Activated T-helper 17 cell treated with anti-CD3 and anti-CD28 coated beads, Interleukin-2, amount 50 U/mL, for 72 hours (primary cell): ENCODE measurements at regions not wholly inside any gene's neighbourhood (a gene's known extent, or its start where the extent isn't known, plus 50 kb on each side); places are given as distances from the start of the nearest gene placed in this dataset.
A peak's percentile ranks its signal among the peaks of the same experiment; 100 is the strongest.

Source experiments
- ATAC-seq: fragments of 150-1000 bp; cut with Tn5 transposase; replicated peaks from 2 replicates; pipeline ENCODE4 v1.10.0; 2021; ENCODE audit warnings: mild to moderate bottlenecking, moderate library complexity
- H3K27ac Mint-ChIP-seq: one replicate; pipeline ENCODE4 v1.8.0; 2022; ENCODE audit warnings: mixed read lengths
- H3K27me3 Mint-ChIP-seq: one replicate; pipeline ENCODE4 v1.8.0; 2022; ENCODE audit warnings: mixed read lengths
- H3K36me3 Mint-ChIP-seq: one replicate; pipeline ENCODE4 v1.8.0; 2022; ENCODE audit warnings: low read depth, mild to moderate bottlenecking, mixed read lengths
- H3K4me1 Mint-ChIP-seq: one replicate; pipeline ENCODE4 v1.8.0; 2022; ENCODE audit warnings: mixed read lengths
- H3K4me3 Mint-ChIP-seq: one replicate; pipeline ENCODE4 v1.8.0; 2022; ENCODE audit warnings: mild to moderate bottlenecking, mixed read lengths
- H3K9me3 Mint-ChIP-seq: one replicate; pipeline ENCODE4 v1.8.0; 2022; ENCODE audit warnings: mixed read lengths

GRCh38 chr6:40891686-40892085 is 147.3 kb downstream of the UNC5CL start:
- no peaks in the 10 kb centered on the region for H3K4me1 Mint-ChIP-seq
- no peak overlapping the region for H3K4me3 Mint-ChIP-seq
- H3K27me3 Mint-ChIP-seq: peaks cover 3% of the 10 kb centered on the region
- H3K36me3 Mint-ChIP-seq: no peaks in the 10 kb centered on the region
- no peak for ATAC-seq
- H3K9me3 Mint-ChIP-seq: no peaks in the 10 kb centered on the region
- H3K27ac Mint-ChIP-seq: no peak overlapping the region

- no peaks in the 10 kb centered on the region for H3K4me1 Mint-ChIP-seq
- H3K36me3 Mint-ChIP-seq: no peaks in the 10 kb centered on the region
- H3K9me3 Mint-ChIP-seq: no peaks in the 10 kb centered on the region
- no peak overlapping the region for H3K27ac Mint-ChIP-seq
- no peak overlapping the region for H3K4me3 Mint-ChIP-seq
- peaks cover 8% of the 10 kb centered on the region for H3K27me3 Mint-ChIP-seq
- no peak for ATAC-seq
Observed at GRCh38 chr6:40891131-40891530, 147.9 kb downstream of the UNC5CL start.

DNA sequence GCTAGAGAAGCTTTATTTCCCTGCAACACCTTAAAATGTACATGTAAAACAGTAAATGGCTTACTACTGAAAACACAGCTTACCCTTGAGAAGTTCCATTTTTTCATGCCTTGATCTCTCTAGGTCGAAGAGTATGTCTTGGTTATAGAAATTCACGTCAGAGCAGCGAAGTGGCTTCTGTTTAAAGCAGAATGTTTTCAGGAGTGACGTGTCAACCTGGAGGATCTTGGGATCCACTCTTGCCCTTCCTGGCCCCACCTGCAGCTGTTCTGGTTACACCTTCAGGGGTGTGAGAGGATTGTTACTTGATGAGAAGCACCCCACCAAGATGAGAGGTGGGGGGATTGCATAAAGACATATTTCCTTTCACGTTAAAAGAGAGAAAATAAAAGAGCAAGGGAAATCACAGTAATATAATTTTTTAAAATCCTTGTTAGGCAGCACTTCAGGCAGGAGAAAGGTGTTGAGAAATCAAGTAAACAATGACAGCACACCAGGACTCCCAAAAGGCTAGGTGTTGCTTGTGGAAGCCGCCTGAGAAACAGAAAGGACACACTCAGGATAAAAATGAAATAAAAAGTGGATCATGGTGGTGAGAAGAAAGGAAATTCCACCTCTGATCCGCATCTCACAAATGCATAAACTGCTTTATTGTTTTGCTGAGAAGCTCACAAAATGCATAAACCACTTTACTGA is 149.7 kb downstream of the UNC5CL start:
- Mint-ChIP-seq H3K4me3 (no peak overlapping the region), H3K27me3 (peaks cover 7% of the 10 kb centered on the region), H3K36me3 (no peaks in the 10 kb centered on the region), H3K27ac (no peak overlapping the region), H3K9me3 (no peaks in the 10 kb centered on the region), H3K4me1 (no peaks in the 10 kb centered on the region)
- no peak for ATAC-seq

GRCh38 chr6:40888456-40888990 is 150.5 kb downstream of the UNC5CL start:
- no peaks in the 10 kb centered on the region for H3K4me1 Mint-ChIP-seq

GRCh38 chr6:40887792-40888340 is 151.2 kb downstream of the UNC5CL start:
- no peak for ATAC-seq
- no peak overlapping the region for H3K4me3 Mint-ChIP-seq

More at GRCh38 chr6:40888456-40888990, 150.5 kb downstream of the UNC5CL start:
- no peak for ATAC-seq
- Mint-ChIP-seq H3K27me3 (peaks cover 7% of the 10 kb centered on the region), H3K9me3 (no peaks in the 10 kb centered on the region), H3K36me3 (no peaks in the 10 kb centered on the region), H3K4me3 (no peak overlapping the region), H3K27ac (no peak overlapping the region)

GRCh38 chr6:40887079-40887791 is 151.8 kb downstream of the UNC5CL start:
- no peaks in the 10 kb centered on the region for H3K9me3 Mint-ChIP-seq
- no peaks in the 10 kb centered on the region for H3K36me3 Mint-ChIP-seq
- no peak overlapping the region for H3K27ac Mint-ChIP-seq
- H3K27me3 Mint-ChIP-seq: peaks cover 7% of the 10 kb centered on the region
- no peaks in the 10 kb centered on the region for H3K4me1 Mint-ChIP-seq
- no peak overlapping the region for H3K4me3 Mint-ChIP-seq
- no peak for ATAC-seq

More at GRCh38 chr6:40887792-40888340, 151.2 kb downstream of the UNC5CL start:
- no peaks in the 10 kb centered on the region for H3K4me1 Mint-ChIP-seq
- H3K36me3 Mint-ChIP-seq: no peaks in the 10 kb centered on the region
- no peak overlapping the region for H3K27ac Mint-ChIP-seq
- H3K9me3 Mint-ChIP-seq: no peaks in the 10 kb centered on the region
- peaks cover 7% of the 10 kb centered on the region for H3K27me3 Mint-ChIP-seq

GRCh38 chr6:40885139-40885774 is 153.8 kb downstream of the UNC5CL start:
- no peaks in the 10 kb centered on the region for H3K9me3 Mint-ChIP-seq
- no peak overlapping the region for H3K27ac Mint-ChIP-seq
- H3K4me1 Mint-ChIP-seq: no peaks in the 10 kb centered on the region
- no peaks in the 10 kb centered on the region for H3K36me3 Mint-ChIP-seq
- no peak for ATAC-seq
- H3K4me3 Mint-ChIP-seq: no peak overlapping the region
- H3K27me3 Mint-ChIP-seq: peaks cover 11% of the 10 kb centered on the region

DNA sequence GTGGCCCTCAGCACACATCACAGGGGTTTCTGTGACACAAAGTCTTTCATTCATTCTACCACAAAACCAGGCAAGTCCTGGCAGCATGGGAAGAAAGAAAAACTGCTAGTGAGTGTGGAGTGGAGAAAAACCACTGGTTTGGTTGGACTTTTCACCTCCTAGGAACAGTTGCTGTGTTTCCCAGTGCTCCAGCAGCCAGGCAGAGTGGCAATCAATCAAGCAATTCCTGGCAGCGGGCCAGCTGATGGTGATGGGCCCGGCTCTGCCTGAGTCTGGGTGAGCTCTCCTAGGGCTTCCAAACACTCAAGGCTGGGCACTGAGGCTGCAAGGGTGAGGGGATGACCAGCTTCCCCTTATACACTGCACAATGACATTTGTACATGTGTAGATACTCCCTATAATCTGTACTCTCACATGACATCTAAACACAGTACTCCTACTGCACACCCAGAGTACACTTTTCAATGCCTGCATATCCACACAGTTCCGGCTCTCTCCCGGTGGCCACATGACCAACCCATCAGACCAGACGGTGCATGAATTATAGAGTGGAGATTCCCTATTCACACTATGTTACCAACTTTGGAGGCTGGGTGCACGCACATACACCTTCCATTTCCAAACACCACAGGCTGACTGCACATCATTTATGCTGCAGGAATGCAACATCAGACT is 156.6 kb downstream of the UNC5CL start:
- H3K4me1 Mint-ChIP-seq: no peaks in the 10 kb centered on the region
- no peak overlapping the region for H3K4me3 Mint-ChIP-seq
- H3K36me3 Mint-ChIP-seq: no peaks in the 10 kb centered on the region
- no peak for ATAC-seq
- H3K27me3 Mint-ChIP-seq: peaks cover 19% of the 10 kb centered on the region
- no peak overlapping the region for H3K27ac Mint-ChIP-seq
- peaks cover 5% of the 10 kb centered on the region for H3K9me3 Mint-ChIP-seq

DNA sequence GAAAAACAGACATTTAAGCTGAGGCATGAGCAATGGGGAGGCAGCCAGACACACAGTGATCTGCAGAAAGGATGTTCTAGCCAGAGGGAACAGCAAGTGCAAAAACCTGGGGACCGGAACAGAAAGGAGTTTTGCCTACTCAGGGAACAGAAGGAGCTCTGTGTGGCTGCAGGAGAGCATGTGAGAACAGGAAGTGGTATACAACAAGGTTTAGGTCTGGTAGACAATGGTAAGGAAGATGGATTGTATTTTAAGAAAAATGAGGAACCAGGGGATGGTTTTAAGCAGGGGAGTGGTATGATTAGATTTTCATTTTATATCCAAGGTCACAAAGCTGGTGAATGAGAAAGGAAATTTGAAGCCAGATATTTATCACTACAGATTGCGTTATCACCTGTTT is 157.5 kb downstream of the UNC5CL start:
- Mint-ChIP-seq H3K4me3 (no peak overlapping the region), H3K27me3 (peaks cover 23% of the 10 kb centered on the region), H3K9me3 (peaks cover 5% of the 10 kb centered on the region), H3K4me1 (no peaks in the 10 kb centered on the region), H3K36me3 (no peaks in the 10 kb centered on the region), H3K27ac (no peak overlapping the region)
- no peak for ATAC-seq

DNA sequence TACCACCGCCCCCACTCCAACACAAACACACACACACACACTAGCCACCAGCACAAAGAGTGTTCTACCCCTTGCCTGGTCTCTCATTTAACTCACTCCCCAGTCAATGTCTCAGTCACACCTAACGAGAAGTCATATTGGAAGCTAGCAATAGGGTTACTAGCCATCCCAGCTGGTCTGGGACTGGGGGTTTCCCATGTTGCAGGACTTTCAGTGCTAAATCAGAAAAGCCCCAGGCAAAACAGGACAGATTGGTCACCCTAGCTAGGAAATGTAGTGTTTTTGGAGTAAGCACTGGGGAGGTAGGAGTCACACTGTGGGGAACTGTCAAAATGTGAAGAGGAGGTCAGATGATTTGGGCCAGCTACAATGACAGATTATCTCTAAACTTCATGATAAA is 158.1 kb downstream of the UNC5CL start:
- H3K9me3 Mint-ChIP-seq: peaks cover 5% of the 10 kb centered on the region
- H3K27ac Mint-ChIP-seq: no peak overlapping the region
- no peaks in the 10 kb centered on the region for H3K36me3 Mint-ChIP-seq
- H3K27me3 Mint-ChIP-seq: peaks cover 21% of the 10 kb centered on the region
- no peak for ATAC-seq
- no peaks in the 10 kb centered on the region for H3K4me1 Mint-ChIP-seq
- no peak overlapping the region for H3K4me3 Mint-ChIP-seq

DNA sequence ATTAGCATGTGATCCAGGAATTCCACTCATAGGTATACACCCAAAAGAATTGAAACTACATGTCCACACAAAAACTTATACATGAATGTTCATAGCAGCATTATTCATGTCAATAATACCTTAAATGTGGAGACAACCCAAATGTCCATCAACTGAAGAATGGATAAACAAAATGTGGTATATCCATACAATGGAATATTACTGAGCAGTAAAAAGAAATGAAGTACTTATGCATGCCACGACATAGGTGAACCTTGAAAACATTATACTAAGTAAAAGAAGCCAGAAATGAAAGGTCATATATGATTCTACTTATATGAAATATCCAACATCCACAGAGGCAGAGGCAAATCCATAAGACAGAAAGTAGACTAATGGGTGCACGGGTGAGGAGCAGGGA is 159.9 kb downstream of the UNC5CL start:
- no peak overlapping the region for H3K27ac Mint-ChIP-seq
- no peak overlapping the region for H3K4me3 Mint-ChIP-seq
- H3K4me1 Mint-ChIP-seq: no peaks in the 10 kb centered on the region
- peaks cover 30% of the 10 kb centered on the region for H3K27me3 Mint-ChIP-seq
- no peak for ATAC-seq
- H3K9me3 Mint-ChIP-seq: peaks cover 5% of the 10 kb centered on the region
- H3K36me3 Mint-ChIP-seq: no peaks in the 10 kb centered on the region

DNA sequence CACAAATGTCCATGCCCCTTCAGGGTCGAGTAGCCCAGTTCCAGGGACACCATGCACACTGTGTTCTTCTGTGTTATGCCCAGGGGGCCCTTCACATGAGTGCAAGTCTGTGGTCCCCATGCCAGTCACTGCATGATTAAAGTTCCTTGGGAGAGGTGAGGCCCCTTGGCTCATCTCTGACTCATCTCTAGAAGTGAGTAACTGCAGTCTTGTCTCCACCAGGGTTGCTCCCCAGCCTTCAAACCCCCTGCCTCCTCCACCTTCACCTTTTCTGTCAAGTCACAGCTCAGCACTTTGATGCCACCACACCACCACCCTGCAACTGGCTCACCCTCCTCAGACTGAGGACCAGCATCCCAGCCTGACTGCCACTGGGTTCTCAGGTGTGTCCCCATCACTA is 161.7 kb downstream of the UNC5CL start:
- peak; percentile 88 for ATAC-seq
- H3K4me3 Mint-ChIP-seq: no peak overlapping the region
- no peaks in the 10 kb centered on the region for H3K4me1 Mint-ChIP-seq
- H3K27ac Mint-ChIP-seq: no peak overlapping the region
- peaks cover 5% of the 10 kb centered on the region for H3K9me3 Mint-ChIP-seq
- H3K27me3 Mint-ChIP-seq: peaks cover 36% of the 10 kb centered on the region
- H3K36me3 Mint-ChIP-seq: no peaks in the 10 kb centered on the region

GRCh38 chr6:40876336-40876735 is 162.7 kb downstream of the UNC5CL start:
- no peak overlapping the region for H3K27ac Mint-ChIP-seq
- ATAC-seq: no peak
- no peaks in the 10 kb centered on the region for H3K36me3 Mint-ChIP-seq
- no peaks in the 10 kb centered on the region for H3K4me1 Mint-ChIP-seq
- H3K27me3 Mint-ChIP-seq: peaks cover 43% of the 10 kb centered on the region
- H3K9me3 Mint-ChIP-seq: peaks cover 5% of the 10 kb centered on the region
- H3K4me3 Mint-ChIP-seq: no peak overlapping the region

- no peak for ATAC-seq
- Mint-ChIP-seq H3K4me3 (no peak overlapping the region), H3K27ac (no peak overlapping the region), H3K36me3 (no peaks in the 10 kb centered on the region), H3K9me3 (peaks cover 5% of the 10 kb centered on the region), H3K4me1 (no peaks in the 10 kb centered on the region), H3K27me3 (peaks cover 39% of the 10 kb centered on the region)
Observed at GRCh38 chr6:40874495-40874894, 164.5 kb downstream of the UNC5CL start.
